NCI-H187 (cell line): ENCODE measurements at regions not wholly inside any gene's neighbourhood (a gene's known extent, or its start where the extent isn't known, plus 50 kb on each side); places are given as distances from the start of the nearest gene placed in this dataset.

Source experiments
- DNase-seq, 2 experiments: peaks; one replicate each; lab custom pipeline; 2025; lab: John Stamatoyannopoulos, UW

DNA sequence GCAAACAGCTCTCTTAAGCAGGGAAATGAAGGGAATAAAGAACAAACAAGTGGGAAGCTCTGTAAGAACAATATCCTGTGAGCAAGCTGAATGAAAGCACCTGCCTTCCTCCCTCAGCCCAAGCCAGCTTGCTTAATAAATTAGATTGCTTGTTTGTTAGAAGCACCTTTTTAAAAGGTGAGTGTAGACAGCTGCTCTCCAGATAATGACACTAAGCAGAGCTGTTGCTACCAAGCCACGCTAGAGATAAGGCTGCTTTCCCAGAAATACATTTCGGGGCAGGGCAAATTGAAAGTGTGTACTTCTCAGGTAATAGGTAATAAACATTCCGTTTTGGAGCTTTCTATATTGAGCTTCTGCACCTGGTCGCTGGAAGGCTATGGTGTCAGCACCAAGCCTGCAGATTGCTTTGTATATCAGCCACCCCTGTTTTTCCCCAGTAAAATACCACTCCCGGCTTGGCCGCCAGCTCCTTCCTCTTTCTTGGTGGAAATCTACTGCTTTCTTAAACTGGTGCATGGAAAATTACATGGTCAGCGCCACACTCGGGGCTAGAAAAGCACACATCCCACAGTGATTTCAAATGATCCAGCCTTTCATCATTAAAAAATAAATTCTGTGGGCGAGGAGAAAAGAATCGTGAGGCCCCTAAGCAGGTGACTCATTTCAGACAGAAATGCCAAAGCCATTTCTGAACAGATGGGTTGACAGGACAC lies 151.3 kb downstream of the ETS2 start:
- peak; percentile 86 to 90 for DNase-seq

GRCh38 chr21:38956521-38956855 lies 150.8 kb downstream of the ETS2 start:
- no peak for DNase-seq

DNA sequence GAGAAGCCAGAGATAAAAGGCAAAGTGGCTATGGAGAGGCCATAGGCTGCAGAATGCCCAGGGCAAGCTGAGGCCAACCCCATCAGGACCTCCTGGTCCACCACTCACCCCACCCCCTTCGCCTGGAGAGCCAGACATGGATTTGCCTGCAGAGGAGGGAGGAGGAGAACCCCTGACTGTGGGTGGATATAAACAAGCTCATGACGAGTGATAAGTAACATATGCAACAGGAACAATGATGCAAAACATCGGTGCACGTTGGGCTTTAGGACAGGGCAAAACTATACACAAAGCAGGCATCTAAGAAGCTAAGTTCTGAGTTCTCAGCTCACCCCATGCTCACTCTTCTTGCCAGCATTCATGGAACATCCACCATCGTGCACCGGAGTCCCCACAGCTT lies 150.3 kb downstream of the ETS2 start:
- DNase-seq = no peak

DNA sequence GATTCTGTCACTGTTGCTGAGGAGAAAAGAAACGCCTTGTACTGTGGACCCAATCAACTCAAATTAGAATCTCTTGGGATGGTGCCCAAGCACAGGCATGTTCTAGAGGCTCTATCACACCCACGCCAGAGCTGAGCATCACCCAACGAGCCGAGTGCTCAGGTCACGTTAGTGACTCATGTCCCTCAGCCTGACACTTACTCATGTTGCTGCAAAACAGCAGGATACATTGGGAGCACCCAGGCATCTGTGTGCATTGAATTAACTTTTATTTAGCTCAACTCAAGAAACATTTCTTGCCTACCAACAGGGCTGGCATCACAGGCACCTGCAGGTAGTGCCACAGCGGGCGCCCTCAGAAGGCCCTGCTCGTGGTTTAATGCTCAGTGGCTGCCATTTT lies 149.8 kb downstream of the ETS2 start:
- DNase-seq = no peak

DNA sequence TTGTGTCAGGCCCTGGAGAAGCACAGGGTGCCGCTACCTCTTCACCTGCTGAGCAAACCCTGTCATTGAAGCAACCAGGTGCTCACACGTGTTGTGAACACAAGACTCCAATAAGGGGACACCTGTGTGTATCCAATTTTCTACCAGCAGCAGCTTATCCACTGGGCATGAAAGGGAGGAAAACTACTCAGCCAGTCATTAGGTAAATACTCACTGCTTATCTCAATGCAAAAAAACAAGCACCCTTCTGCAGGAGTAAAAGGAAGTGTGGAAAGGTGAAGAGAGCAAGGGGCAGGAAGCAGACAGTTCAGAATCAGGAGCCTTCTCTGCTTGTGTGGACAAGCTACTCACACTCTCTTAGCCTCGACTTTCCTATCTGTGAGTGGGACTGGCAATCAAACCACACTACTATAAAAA lies 148.9 kb downstream of the ETS2 start:
- DNase-seq = peak; percentile 27 to 35

DNA sequence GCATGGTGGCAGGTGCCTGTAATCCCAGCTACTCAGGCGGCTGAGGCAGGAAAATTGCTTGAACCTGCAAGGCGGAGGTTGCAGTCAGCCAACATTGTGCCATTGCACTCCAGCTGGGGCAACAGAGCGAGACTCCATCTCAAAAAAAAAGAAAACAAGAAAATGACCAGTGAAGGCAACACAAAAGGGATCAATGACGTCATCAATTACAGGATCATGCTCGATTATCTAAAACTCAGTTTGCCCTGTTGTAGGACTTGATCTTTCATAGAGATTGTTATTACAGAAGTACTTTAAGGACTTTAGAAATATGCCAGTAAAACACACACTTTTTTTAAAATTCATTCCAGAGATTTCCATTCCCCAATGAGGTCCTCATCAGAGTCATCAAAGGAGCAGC lies 147.8 kb downstream of the ETS2 start:
- DNase-seq = no peak

DNA sequence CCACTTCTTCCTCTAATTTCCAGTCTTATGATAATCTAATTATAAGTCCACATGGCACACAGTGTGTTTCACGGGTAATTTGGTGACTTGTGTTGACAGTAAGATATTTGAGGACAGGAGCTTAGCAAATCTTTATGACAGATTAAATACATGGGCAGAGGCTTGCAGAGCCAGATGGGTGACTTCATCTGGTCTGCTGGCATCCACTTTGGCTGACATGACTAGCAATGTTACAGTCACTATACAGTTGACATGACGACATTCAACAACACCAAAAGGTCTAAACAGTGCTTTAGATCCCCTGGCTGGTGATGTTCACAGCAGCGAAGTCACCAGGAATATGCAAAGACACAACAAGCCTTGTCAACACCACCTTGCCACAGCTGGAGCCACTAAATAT lies 147.2 kb downstream of the ETS2 start:
- no peak for DNase-seq

- DNase-seq = no peak
Observed at GRCh38 chr21:38951095-38951730, 145.5 kb downstream of the ETS2 start.

- DNase-seq = no peak
Observed at GRCh38 chr21:38950435-38951094, 144.8 kb downstream of the ETS2 start.

- DNase-seq = no peak
Observed at GRCh38 chr21:38949070-38949380, 143.3 kb downstream of the ETS2 start.

DNA sequence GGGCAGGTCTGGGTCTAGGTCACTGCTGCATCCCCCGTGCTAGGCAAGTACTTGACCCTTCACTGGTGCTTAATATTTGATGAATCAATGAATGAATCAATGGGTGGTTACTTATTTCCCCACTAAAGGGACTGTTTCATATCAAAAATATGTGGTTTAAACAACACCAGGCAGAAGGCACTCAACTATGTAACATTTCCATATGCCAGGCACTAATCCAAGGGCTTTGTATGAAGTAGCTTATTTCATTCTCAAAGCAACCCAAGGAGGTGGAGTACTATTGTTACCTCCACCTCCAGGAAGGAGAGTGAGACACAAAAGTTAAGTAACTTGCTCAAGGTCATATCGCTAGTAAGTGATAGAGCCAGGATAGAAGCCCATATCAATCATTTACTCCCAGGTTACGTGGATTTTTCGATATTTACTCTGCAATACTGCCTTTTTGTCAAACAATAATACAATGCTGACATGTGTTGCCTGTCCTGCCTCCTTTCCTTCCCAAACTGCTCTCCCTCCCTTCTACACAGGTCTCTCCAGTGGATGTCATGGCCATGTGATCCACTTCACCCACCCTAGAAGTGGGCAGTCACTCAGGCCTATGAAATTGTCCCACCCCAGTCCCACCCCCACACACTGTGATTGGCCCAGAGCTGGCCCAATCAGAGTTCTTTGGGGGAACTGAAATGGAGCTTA lies 142.8 kb downstream of the ETS2 start:
- DNase-seq = no peak

DNA sequence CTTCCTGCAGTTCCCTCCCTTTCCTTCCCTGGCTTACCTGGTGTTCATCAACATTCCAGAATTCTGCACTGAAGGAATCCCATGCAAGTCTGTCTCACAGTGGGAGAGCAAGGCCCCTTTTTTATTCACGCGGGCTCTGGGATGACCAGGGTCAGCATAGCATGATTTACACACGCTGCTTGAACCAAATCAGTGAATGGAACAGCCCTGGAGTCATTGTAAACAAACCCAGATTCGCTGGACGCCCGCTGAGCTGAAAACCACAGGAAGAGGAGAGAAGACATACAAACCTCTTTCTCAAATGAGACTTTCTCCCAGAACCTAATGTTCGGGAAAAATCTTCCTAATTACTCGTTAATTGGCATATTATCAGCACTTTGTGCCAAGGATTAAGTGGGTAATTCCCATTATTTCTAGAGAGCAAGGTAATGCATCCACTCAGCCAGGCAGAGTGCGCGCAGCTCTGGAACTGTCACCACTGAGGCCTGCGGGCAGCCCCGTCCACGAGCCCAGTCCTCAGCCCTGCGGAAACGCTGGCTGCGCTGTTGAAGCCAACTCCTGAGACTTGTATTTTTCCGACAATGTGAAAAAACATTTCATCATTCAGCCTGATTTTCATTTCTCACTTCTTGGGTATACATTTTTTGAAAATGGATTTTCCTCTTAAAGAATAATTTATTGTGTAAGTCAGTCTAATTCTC lies 140.0 kb downstream of the ETS2 start:
- DNase-seq = no peak

GRCh38 chr21:38944903-38945302 lies 139.2 kb downstream of the ETS2 start:
- DNase-seq = no peak

GRCh38 chr21:38944402-38944801 lies 138.7 kb downstream of the ETS2 start:
- DNase-seq = no peak

GRCh38 chr21:38942748-38943211 lies 137.1 kb downstream of the ETS2 start:
- no peak for DNase-seq

- DNase-seq = no peak
Observed at GRCh38 chr21:38938769-38939168, 133.0 kb downstream of the ETS2 start.

- no peak for DNase-seq
Observed at GRCh38 chr21:38938343-38938742, 132.6 kb downstream of the ETS2 start.

GRCh38 chr21:38937844-38938243 lies 132.1 kb downstream of the ETS2 start:
- DNase-seq = no peak

DNA sequence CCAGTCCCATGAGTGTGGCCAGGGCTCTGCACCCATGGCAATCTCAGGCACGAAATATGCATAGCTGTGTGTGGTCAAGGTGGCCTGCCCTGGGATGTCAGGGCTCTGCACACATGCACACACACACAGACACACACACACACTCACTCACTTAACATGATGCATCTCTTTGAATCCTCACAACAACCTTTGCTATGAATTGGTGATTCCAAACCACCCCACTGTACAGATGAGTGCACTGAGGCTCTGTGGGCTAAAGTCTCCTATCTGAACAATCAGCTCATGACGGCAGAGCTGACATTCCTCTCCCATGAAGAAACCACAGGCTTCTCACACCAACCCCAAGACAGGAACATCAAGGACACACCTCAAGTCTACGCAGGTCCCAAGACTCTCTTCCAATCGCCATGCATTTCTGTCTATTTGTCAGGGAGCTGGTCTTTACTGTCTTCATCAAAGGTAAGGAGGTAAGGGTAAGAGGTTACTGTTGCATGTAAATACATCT lies 131.6 kb downstream of the ETS2 start:
- DNase-seq = no peak

DNA sequence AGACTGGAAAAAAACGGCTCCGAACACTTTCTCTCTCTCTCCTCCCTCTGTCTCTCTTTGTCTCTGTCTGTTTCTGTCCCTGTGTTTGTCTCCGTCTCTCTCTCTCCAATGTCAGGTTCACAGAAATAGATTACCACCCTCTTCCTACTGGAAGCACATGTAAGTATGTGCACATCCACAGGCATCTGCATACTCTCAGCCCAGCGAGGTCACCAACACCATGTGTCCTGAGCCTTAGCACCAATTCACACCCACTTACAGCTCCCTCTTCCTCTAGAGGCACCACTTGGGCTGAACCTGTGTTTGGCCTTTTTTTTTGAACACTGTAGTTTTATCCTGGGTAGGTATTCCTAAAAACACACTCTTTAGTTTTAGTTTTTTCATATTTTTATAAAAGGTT lies 130.5 kb downstream of the ETS2 start:
- no peak for DNase-seq

GRCh38 chr21:38933731-38934130 lies 128.0 kb downstream of the ETS2 start:
- no peak for DNase-seq

DNA sequence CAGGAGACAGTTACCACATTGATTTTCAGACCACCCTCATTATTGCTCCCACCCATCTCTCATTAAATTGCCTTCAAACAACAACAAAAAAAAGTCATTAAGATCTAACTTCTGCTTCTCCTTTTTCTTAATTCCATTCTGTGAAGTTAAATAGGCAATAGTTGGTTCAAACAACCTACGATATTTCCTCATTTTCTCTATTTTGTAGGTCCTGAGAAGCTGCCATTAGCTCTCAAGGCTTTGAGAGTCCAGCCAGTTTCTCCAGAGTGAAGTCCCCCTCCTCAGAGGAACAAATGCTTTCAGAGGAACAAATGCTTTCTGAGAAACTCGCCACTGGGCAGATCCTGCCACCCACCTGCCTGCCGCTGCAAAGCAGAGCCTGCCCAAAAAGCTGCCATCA lies 125.6 kb downstream of the ETS2 start:
- DNase-seq = no peak
